ENCODE measurements at regions not wholly inside any gene's neighbourhood (a gene's known extent, or its start where the extent isn't known, plus 50 kb on each side); places are given as distances from the start of the nearest gene placed in this dataset.

- DNase-seq: no peak
Measured at GRCh38 chr7:10655031-10655430, 318.6 kb upstream of the PHF14 start.

GRCh38 chr7:10657201-10657600, 316.5 kb upstream of the PHF14 start:
- DNase-seq: no peak

- no peak for DNase-seq
Measured at GRCh38 chr7:10657837-10658236, 315.8 kb upstream of the PHF14 start.

GRCh38 chr7:10662491-10662890, 311.2 kb upstream of the PHF14 start:
- DNase-seq: no peak

- no peak for DNase-seq
Measured at GRCh38 chr7:10662982-10663884, 310.4 kb upstream of the PHF14 start.

- no peak for DNase-seq
Measured at GRCh38 chr7:10672186-10672585, 301.5 kb upstream of the PHF14 start.

GRCh38 chr7:10677211-10677610, 296.5 kb upstream of the PHF14 start:
- DNase-seq: no peak

- no peak for DNase-seq
Measured at GRCh38 chr7:10677668-10678232, 295.9 kb upstream of the PHF14 start.

- DNase-seq: no peak
Measured at GRCh38 chr7:10684606-10685005, 289.1 kb upstream of the PHF14 start.

- DNase-seq: no peak
Measured at GRCh38 chr7:10685040-10685439, 288.6 kb upstream of the PHF14 start.

- no peak for DNase-seq
Measured at GRCh38 chr7:10688544-10688943, 285.1 kb upstream of the PHF14 start.

- no peak for DNase-seq
Measured at GRCh38 chr7:10696064-10696463, 277.6 kb upstream of the PHF14 start.

GRCh38 chr7:10703059-10703458, 270.6 kb upstream of the PHF14 start:
- no peak for DNase-seq

GRCh38 chr7:10703981-10704380, 269.7 kb upstream of the PHF14 start:
- no peak for DNase-seq

GRCh38 chr7:10704653-10705052, 269.0 kb upstream of the PHF14 start:
- DNase-seq: no peak

- DNase-seq: no peak
Measured at GRCh38 chr7:10706875-10707493, 266.7 kb upstream of the PHF14 start.

- no peak for DNase-seq
Measured at GRCh38 chr7:10707519-10707918, 266.2 kb upstream of the PHF14 start.

- DNase-seq: no peak
Measured at GRCh38 chr7:10708447-10708846, 265.2 kb upstream of the PHF14 start.

GRCh38 chr7:10718768-10719167, 254.9 kb upstream of the PHF14 start:
- no peak for DNase-seq

GRCh38 chr7:10720042-10720441, 253.6 kb upstream of the PHF14 start:
- DNase-seq: no peak

GRCh38 chr7:10721289-10721688, 252.4 kb upstream of the PHF14 start:
- DNase-seq: no peak

- DNase-seq: no peak
Measured at GRCh38 chr7:10723832-10724231, 249.8 kb upstream of the PHF14 start.

- no peak for DNase-seq
Measured at GRCh38 chr7:10724449-10724848, 249.2 kb upstream of the PHF14 start.

- no peak for DNase-seq
Measured at GRCh38 chr7:10727636-10728035, 246.0 kb upstream of the PHF14 start.

Data from GF-D8 (cell line).